CD14-positive monocyte (primary cell): ENCODE measurements at regions not wholly inside any gene's neighbourhood (a gene's known extent, or its start where the extent isn't known, plus 50 kb on each side); places are given as distances from the start of the nearest gene placed in this dataset.
A peak's percentile ranks its signal among the peaks of the same experiment; 100 is the strongest.

ENCODE experiments used
- DNase-seq, 3 donors: peaks; one replicate each; pipeline ENCODE4 v3.0.0-alpha.2; 2011 to 2022
- H2AFZ ChIP-seq: 2 replicates; pipeline ENCODE4 v1.6.0; 2012; ENCODE audit warnings: mild to moderate bottlenecking, low read depth, low read length, inconsistent platforms; ENCODE audit not compliant: insufficient read depth, poor library complexity, severe bottlenecking
- H3K27ac ChIP-seq, 2 donors: 1 replicate in 1 of 2; 2 replicates in 1 of 2; pipeline ENCODE4 v1.5.1; 2012 to 2013; ENCODE audit warnings: low read length in 2 of 2, control low read depth in 1 of 2, inconsistent platforms in 1 of 2, low read depth in 1 of 2, mild to moderate bottlenecking in 1 of 2
- H3K27me3 ChIP-seq, 2 donors: one replicate each; pipeline versions ENCODE4 v1.6.0 to v1.6.1; 2011 to 2013; ENCODE audit warnings: low read length in 2 of 2; ENCODE audit not compliant: control insufficient read depth in 2 of 2, insufficient read depth in 2 of 2
- H3K36me3 ChIP-seq, 2 donors: replicated peaks in 1 of 2; 1 replicate in 1 of 2; 2 replicates in 1 of 2; pipeline versions ENCODE4 v1.5.1 to v1.6.1; 2012 to 2013; ENCODE audit warnings: low read length in 2 of 2, control low read depth in 1 of 2, inconsistent platforms in 1 of 2, mild to moderate bottlenecking in 1 of 2; ENCODE audit not compliant: insufficient read depth in 2 of 2, control insufficient read depth in 1 of 2
- H3K4me1 ChIP-seq, 2 donors: 1 replicate in 1 of 2; 2 replicates in 1 of 2; pipeline versions ENCODE4 v1.5.1 to v1.6.1; 2012 to 2013; ENCODE audit warnings: low read length in 2 of 2, control low read depth in 1 of 2, inconsistent platforms in 1 of 2, mild to moderate bottlenecking in 1 of 2, moderate library complexity in 1 of 2; ENCODE audit not compliant: insufficient read depth in 2 of 2, control insufficient read depth in 1 of 2
- H3K4me2 ChIP-seq: replicated peaks from 2 replicates; pipeline ENCODE3; 2012; ENCODE audit warnings: low read length, moderate library complexity, mild to moderate bottlenecking; ENCODE audit not compliant: poor library complexity, severe bottlenecking; ENCODE audit errors: extremely low read depth
- H3K4me3 ChIP-seq, 3 experiments: fragments of 200-600 bp in 1 of 3; sonication (generic) in 1 of 3; replicated peaks in 1 of 3; 1 replicate in 2 of 3; 2 replicates in 1 of 3; pipeline ENCODE4 v1.5.1; 2011 to 2013; ENCODE audit warnings: low read length in 3 of 3, mild to moderate bottlenecking in 3 of 3, control low read depth in 2 of 3, low read depth in 2 of 3, inconsistent platforms in 1 of 3, moderate library complexity in 1 of 3
- H3K79me2 ChIP-seq: 2 replicates; pipeline ENCODE4 v1.6.0; 2012; ENCODE audit warnings: mild to moderate bottlenecking, control low read depth, inconsistent platforms, low read length, moderate library complexity; ENCODE audit not compliant: insufficient read depth
- H3K9ac ChIP-seq: 2 replicates; pipeline ENCODE4 v1.6.0; 2017; ENCODE audit warnings: low read length, mild to moderate bottlenecking; ENCODE audit not compliant: insufficient read depth, poor library complexity, severe bottlenecking
- H3K9me3 ChIP-seq, 2 donors: replicated peaks in 1 of 2; 1 replicate in 1 of 2; 2 replicates in 1 of 2; pipeline versions ENCODE4 v1.5.1 to v1.6.1; 2012 to 2013; ENCODE audit warnings: low read length in 2 of 2, control low read depth in 1 of 2; ENCODE audit not compliant: control insufficient read depth in 1 of 2, insufficient read depth in 1 of 2
- H4K20me1 ChIP-seq: 2 replicates; pipeline ENCODE4 v1.6.0; 2012; ENCODE audit warnings: mild to moderate bottlenecking, low read length, control low read depth, moderate library complexity; ENCODE audit not compliant: insufficient read depth
- H3K27ac Mint-ChIP-seq, 7 donors: one replicate each; pipeline ENCODE4 v1.8.0; 2020; ENCODE audit warnings: mild to moderate bottlenecking in 7 of 7, mixed read lengths in 7 of 7, moderate library complexity in 6 of 7, inconsistent platforms in 2 of 7
- H3K27me3 Mint-ChIP-seq, 3 donors: one replicate each; pipeline ENCODE4 v1.8.0; 2021 to 2022; ENCODE audit warnings: low read depth in 3 of 3, mild to moderate bottlenecking in 3 of 3, mixed read lengths in 3 of 3, moderate library complexity in 3 of 3, inconsistent platforms in 1 of 3
- H3K36me3 Mint-ChIP-seq, 2 donors: one replicate each; pipeline ENCODE4 v1.8.0; 2020; ENCODE audit warnings: mixed read lengths in 2 of 2, inconsistent platforms in 1 of 2, mild to moderate bottlenecking in 1 of 2
- H3K4me1 Mint-ChIP-seq: one replicate; pipeline ENCODE4 v1.8.0; 2020; ENCODE audit warnings: mild to moderate bottlenecking, mixed read lengths
- H3K4me3 Mint-ChIP-seq, 2 donors: one replicate each; pipeline ENCODE4 v1.8.0; 2020; ENCODE audit warnings: mild to moderate bottlenecking in 2 of 2, mixed read lengths in 2 of 2, moderate library complexity in 1 of 2
- H3K9me3 Mint-ChIP-seq, 7 donors: one replicate each; pipeline ENCODE4 v1.8.0; 2020 to 2022; ENCODE audit warnings: mixed read lengths in 7 of 7, mild to moderate bottlenecking in 6 of 7, moderate library complexity in 6 of 7, inconsistent platforms in 2 of 7
- WGBS: methylation state at CpG from one replicate; pipeline ENCODE4 v1.1.5; 2013; ENCODE audit warnings: missing lambda C conversion rate; ENCODE audit not compliant: insufficient coverage; 5-methylcytosine and 5-hydroxymethylcytosine counted together
- intact Hi-C, 2 donors: fragments of 100-400 bp; cut with micrococcal nuclease; formaldehyde crosslinking; loops; one replicate each; pipeline versions ENCODE4 v1.15.0 to v1.15.1; 2023
- TF ChIP-seq, protein P1 (sequence below): fragments of 200-600 bp; IDR thresholded peaks from one replicate; pipeline ENCODE4 v1.8.0; 2022; ENCODE audit warnings: antibody characterized with exemption, mild to moderate bottlenecking

GRCh38 chr7:131624536-131624935 is 68.1 kb upstream of the PODXL start:
- no peaks in the 10 kb centered on the region for H3K27me3 ChIP-seq
- H3K27me3 Mint-ChIP-seq = peaks cover 7 to 13% (median 8%) of the 10 kb centered on the region in 3 donors
- peaks cover under 1% of the 10 kb centered on the region for H3K4me1 Mint-ChIP-seq
- no peaks in the 10 kb centered on the region for H3K36me3 ChIP-seq
- 80% methylated on average over 3 of the region's 7 CpGs for WGBS
- no peak for DNase-seq
- H2AFZ ChIP-seq = no peak overlapping the region
- TF ChIP-seq, protein P1, sequence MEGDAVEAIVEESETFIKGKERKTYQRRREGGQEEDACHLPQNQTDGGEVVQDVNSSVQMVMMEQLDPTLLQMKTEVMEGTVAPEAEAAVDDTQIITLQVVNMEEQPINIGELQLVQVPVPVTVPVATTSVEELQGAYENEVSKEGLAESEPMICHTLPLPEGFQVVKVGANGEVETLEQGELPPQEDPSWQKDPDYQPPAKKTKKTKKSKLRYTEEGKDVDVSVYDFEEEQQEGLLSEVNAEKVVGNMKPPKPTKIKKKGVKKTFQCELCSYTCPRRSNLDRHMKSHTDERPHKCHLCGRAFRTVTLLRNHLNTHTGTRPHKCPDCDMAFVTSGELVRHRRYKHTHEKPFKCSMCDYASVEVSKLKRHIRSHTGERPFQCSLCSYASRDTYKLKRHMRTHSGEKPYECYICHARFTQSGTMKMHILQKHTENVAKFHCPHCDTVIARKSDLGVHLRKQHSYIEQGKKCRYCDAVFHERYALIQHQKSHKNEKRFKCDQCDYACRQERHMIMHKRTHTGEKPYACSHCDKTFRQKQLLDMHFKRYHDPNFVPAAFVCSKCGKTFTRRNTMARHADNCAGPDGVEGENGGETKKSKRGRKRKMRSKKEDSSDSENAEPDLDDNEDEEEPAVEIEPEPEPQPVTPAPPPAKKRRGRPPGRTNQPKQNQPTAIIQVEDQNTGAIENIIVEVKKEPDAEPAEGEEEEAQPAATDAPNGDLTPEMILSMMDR = no peak
- no peak overlapping the region for H3K4me3 ChIP-seq
- H4K20me1 ChIP-seq = no peaks in the 10 kb centered on the region
- no peak overlapping the region for H3K9ac ChIP-seq
- H3K27ac Mint-ChIP-seq = peak overlapping the region in 1 of 7 donors; percentile 19
- intact Hi-C loops = no loop called here
- no peak overlapping the region for H3K4me2 ChIP-seq
- H3K4me1 ChIP-seq = no peaks in the 10 kb centered on the region
- no peaks in the 10 kb centered on the region for H3K79me2 ChIP-seq
- no peaks in the 10 kb centered on the region for H3K36me3 Mint-ChIP-seq
- no peaks in the 10 kb centered on the region for H3K9me3 Mint-ChIP-seq
- H3K27ac ChIP-seq = no peak overlapping the region
- H3K9me3 ChIP-seq = no peaks in the 10 kb centered on the region
- no peak overlapping the region for H3K4me3 Mint-ChIP-seq

DNA sequence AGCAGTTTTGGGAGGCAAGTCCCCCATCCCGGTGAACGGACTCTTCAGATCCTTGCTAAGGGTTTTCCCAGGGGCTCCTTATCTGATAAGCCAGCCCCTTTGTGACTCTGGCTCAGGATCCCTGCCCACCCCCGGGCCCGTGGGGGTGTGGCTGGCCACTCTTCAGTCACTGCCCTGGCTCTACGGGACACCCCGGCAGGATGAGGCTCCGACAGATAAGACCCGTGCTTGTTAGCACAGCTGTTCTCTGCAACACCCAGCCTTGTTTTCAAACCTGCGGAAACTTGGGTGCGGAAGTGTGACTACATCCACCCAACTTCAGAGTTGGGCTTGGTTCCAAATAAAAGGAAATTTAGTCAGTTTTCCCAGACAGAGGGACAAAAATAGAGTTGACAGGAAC is 66.7 kb upstream of the PODXL start:
- Mint-ChIP-seq H3K9me3 (no peaks in the 10 kb centered on the region), H3K27ac (no peak overlapping the region), H3K4me3 (no peak overlapping the region), H3K4me1 (peaks cover 2% of the 10 kb centered on the region), H3K36me3 (no peaks in the 10 kb centered on the region), H3K27me3 (peaks cover 3 to 13% (median 7%) of the 10 kb centered on the region in 3 donors)
- no peaks in the 10 kb centered on the region for H3K36me3 ChIP-seq
- H3K9me3 ChIP-seq = no peaks in the 10 kb centered on the region
- H3K9ac ChIP-seq = no peak overlapping the region
- TF ChIP-seq, protein P1 = no peak
- H2AFZ ChIP-seq = no peak overlapping the region
- 51% methylated on average over 9 of the region's 10 CpGs for whole genome bisulfite sequencing
- intact Hi-C loops = no loop called here
- no peak overlapping the region for H3K4me3 ChIP-seq
- H3K27me3 ChIP-seq = no peaks in the 10 kb centered on the region
- H3K79me2 ChIP-seq = no peaks in the 10 kb centered on the region
- no peak overlapping the region for H3K4me2 ChIP-seq
- no peaks in the 10 kb centered on the region for H4K20me1 ChIP-seq
- H3K27ac ChIP-seq = no peak overlapping the region
- no peaks in the 10 kb centered on the region for H3K4me1 ChIP-seq
- DNase-seq = no peak
